ENCODE measurements at regions not wholly inside any gene's neighbourhood (a gene's known extent, or its start where the extent isn't known, plus 50 kb on each side); places are given as distances from the start of the nearest gene placed in this dataset.

GRCh38 chr2:240252872-240253511 is 112.5 kb upstream of the OTOS start:
- no peak for DNase-seq (ENCODE audit: low spot score)
- TF ChIP-seq CTCF (IDR thresholded peaks at IDR 0.05; ENCODE audit: extremely low read depth, missing control alignments) = no peak

GRCh38 chr2:240253583-240254145 is 113.2 kb upstream of the OTOS start:
- DNase-seq (ENCODE audit: low spot score) = no peak
- no peak for TF ChIP-seq CTCF (IDR thresholded peaks at IDR 0.05; ENCODE audit: extremely low read depth, missing control alignments)

GRCh38 chr2:240254337-240255164 is 114.1 kb upstream of the OTOS start:
- no peak for DNase-seq (ENCODE audit: low spot score)
- TF ChIP-seq CTCF (IDR thresholded peaks at IDR 0.05; ENCODE audit: extremely low read depth, missing control alignments) = no peak

- no peak for TF ChIP-seq CTCF (IDR thresholded peaks at IDR 0.05; ENCODE audit: extremely low read depth, missing control alignments)
- DNase-seq (ENCODE audit: low spot score) = no peak
Measured at GRCh38 chr2:240255165-240255491, 114.7 kb upstream of the OTOS start.

- no peak for TF ChIP-seq CTCF (IDR thresholded peaks at IDR 0.05; ENCODE audit: extremely low read depth, missing control alignments)
- no peak for DNase-seq (ENCODE audit: low spot score)
Measured at GRCh38 chr2:240255811-240256703, 115.6 kb upstream of the OTOS start.

GRCh38 chr2:240256704-240257637 is 116.5 kb upstream of the OTOS start:
- no peak for DNase-seq (ENCODE audit: low spot score)
- TF ChIP-seq CTCF (IDR thresholded peaks at IDR 0.05; ENCODE audit: extremely low read depth, missing control alignments) = no peak
